Mesendoderm (in vitro differentiated cells): ENCODE measurements at regions not wholly inside any gene's neighbourhood (a gene's known extent, or its start where the extent isn't known, plus 50 kb on each side); places are given as distances from the start of the nearest gene placed in this dataset.

Experiments used
- DNase-seq: peaks from one replicate; pipeline ENCODE4 v3.0.0; 2013
- H2AK5ac ChIP-seq: 2 replicates; pipeline ENCODE4 v1.6.1; 2013; ENCODE audit warnings: low read length, inconsistent platforms
- H2BK120ac ChIP-seq: 2 replicates; pipeline ENCODE4 v1.6.1; 2013; ENCODE audit warnings: low read depth, mild to moderate bottlenecking, low read length, moderate library complexity, mixed read lengths
- H2BK15ac ChIP-seq: replicated peaks from 2 replicates; pipeline ENCODE4 v1.6.1; 2013; ENCODE audit warnings: low read depth, mild to moderate bottlenecking, moderate library complexity
- H2BK5ac ChIP-seq: 2 replicates; pipeline ENCODE4 v1.6.1; 2013; ENCODE audit warnings: low read length, inconsistent platforms
- H3K18ac ChIP-seq: 2 replicates; pipeline ENCODE4 v1.6.1; 2013; ENCODE audit warnings: mild to moderate bottlenecking, low read length, mixed read lengths
- H3K23ac ChIP-seq: one replicate; pipeline ENCODE4 v1.6.1; 2013; ENCODE audit warnings: low read length
- H3K27ac ChIP-seq: 2 replicates; pipeline ENCODE4 v1.5.1; 2013; ENCODE audit warnings: low read depth, mild to moderate bottlenecking, inconsistent platforms, low read length, moderate library complexity
- H3K27me3 ChIP-seq: 2 replicates; pipeline ENCODE4 v1.6.1; 2013; ENCODE audit warnings: low read length, control low read depth, mild to moderate bottlenecking, inconsistent platforms; ENCODE audit not compliant: insufficient read depth, poor library complexity
- H3K36me3 ChIP-seq: 2 replicates; pipeline ENCODE4 v1.6.1; 2013; ENCODE audit warnings: low read length, inconsistent platforms; ENCODE audit not compliant: control insufficient read depth, insufficient read depth
- H3K4ac ChIP-seq: one replicate; pipeline ENCODE4 v1.6.1; 2013; ENCODE audit warnings: low read depth, mild to moderate bottlenecking, low read length, moderate library complexity
- H3K4me1 ChIP-seq: 2 replicates; pipeline ENCODE4 v1.6.1; 2013; ENCODE audit warnings: low read depth, low read length, inconsistent platforms; ENCODE audit not compliant: control insufficient read depth
- H3K4me2 ChIP-seq: 2 replicates; pipeline ENCODE4 v1.6.1; 2013; ENCODE audit warnings: low read length
- H3K4me3 ChIP-seq: 2 replicates; pipeline ENCODE4 v1.5.1; 2013; ENCODE audit warnings: mild to moderate bottlenecking, low read length
- H3K56ac ChIP-seq: one replicate; pipeline ENCODE4 v1.6.1; 2013; ENCODE audit warnings: low read length
- H3K79me1 ChIP-seq: 2 replicates; pipeline ENCODE4 v1.6.1; 2013; ENCODE audit warnings: low read length, inconsistent platforms
- H3K79me2 ChIP-seq: 2 replicates; pipeline ENCODE4 v1.6.1; 2013; ENCODE audit warnings: mild to moderate bottlenecking, low read length; ENCODE audit not compliant: control insufficient read depth, insufficient read depth
- H3K9ac ChIP-seq: 2 replicates; pipeline ENCODE4 v1.6.1; 2013; ENCODE audit warnings: low read length, inconsistent platforms
- H4K5ac ChIP-seq: one replicate; pipeline ENCODE4 v1.6.1; 2013; ENCODE audit warnings: low read length
- H4K8ac ChIP-seq: one replicate; pipeline ENCODE4 v1.6.1; 2013; ENCODE audit warnings: low read depth, mild to moderate bottlenecking, control low read depth, low read length, moderate library complexity
- WGBS: extraction: QIAGEN DNeasy Blood & Tissue Kit; methylation state at CpG from one replicate; pipeline ENCODE4 v1.1.7; 2013; ENCODE audit warnings: low lambda C conversion rate, missing lambda C conversion rate; ENCODE audit not compliant: insufficient coverage; ENCODE audit errors: extremely low coverage; 5-methylcytosine and 5-hydroxymethylcytosine counted together

DNA sequence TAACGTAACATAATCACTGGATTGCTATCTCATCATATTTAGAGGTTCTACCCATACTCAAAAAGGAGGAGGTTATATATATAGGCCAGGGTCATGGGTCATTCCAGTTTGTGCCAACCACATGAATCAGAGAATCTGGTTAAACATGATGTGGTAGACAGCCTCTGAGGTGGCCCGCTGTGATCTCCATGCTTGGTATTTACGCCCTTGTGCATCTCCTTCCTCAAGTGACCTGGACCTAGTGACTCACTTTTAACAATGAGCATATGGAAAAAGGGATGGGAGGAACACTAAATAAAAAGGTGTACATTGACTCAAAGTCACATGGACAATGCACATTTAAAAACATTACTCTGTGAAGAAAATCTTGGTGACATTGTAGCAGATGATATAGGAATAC is 77.7 kb upstream of the CTNND2 start:
- Histone ChIP-seq H3K27ac (no peak overlapping the region), H4K5ac (no peak overlapping the region), H3K79me1 (no peaks in the 10 kb centered on the region), H3K79me2 (no peaks in the 10 kb centered on the region), H2BK15ac (no peak overlapping the region), H3K4me2 (no peak overlapping the region), H3K36me3 (no peaks in the 10 kb centered on the region), H2BK5ac (no peak overlapping the region), H3K4me3 (no peak overlapping the region), H3K4ac (no peak overlapping the region), H3K9ac (no peak overlapping the region), H2BK120ac (no peak overlapping the region), H3K27me3 (no peaks in the 10 kb centered on the region), H4K8ac (no peak overlapping the region), H3K56ac (no peak overlapping the region), H2AK5ac (no peak overlapping the region), H3K18ac (no peak overlapping the region), H3K4me1 (no peaks in the 10 kb centered on the region), H3K23ac (no peak overlapping the region)
- no CpG with 5 or more reads among the region's 3 CpGs for WGBS
- DNase-seq: no peak

DNA sequence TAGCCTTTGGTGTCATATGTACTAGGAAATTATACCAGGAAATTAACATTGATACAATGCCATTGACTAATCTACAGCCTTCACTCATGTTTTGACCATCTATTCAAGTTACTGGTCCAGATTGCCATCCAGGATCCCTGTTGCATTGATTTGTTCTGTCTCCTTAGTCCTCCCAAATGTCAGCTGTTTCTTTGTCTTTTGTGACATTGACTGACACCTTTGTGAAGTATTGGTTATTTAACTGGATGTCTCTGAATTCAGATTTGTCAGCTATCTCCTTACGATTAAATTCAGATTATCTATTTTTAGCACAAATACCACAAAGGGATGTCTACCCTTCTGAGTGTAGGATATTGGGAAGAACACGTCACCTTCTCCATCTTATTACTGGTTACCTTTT is 73.7 kb upstream of the CTNND2 start:
- Histone ChIP-seq H2BK15ac (no peak overlapping the region), H2BK5ac (no peak overlapping the region), H3K18ac (no peak overlapping the region), H3K27ac (no peak overlapping the region), H3K79me2 (no peaks in the 10 kb centered on the region), H3K56ac (no peak overlapping the region), H3K4ac (no peak overlapping the region), H3K4me3 (no peak overlapping the region), H3K23ac (no peak overlapping the region), H4K5ac (no peak overlapping the region), H3K27me3 (no peaks in the 10 kb centered on the region), H3K4me1 (no peaks in the 10 kb centered on the region), H4K8ac (no peak overlapping the region), H2AK5ac (no peak overlapping the region), H3K79me1 (no peaks in the 10 kb centered on the region), H3K4me2 (no peak overlapping the region), H3K9ac (no peak overlapping the region), H3K36me3 (no peaks in the 10 kb centered on the region), H2BK120ac (no peak overlapping the region)
- WGBS: no CpG with 5 or more reads among the region's 2 CpGs
- DNase-seq: no peak

DNA sequence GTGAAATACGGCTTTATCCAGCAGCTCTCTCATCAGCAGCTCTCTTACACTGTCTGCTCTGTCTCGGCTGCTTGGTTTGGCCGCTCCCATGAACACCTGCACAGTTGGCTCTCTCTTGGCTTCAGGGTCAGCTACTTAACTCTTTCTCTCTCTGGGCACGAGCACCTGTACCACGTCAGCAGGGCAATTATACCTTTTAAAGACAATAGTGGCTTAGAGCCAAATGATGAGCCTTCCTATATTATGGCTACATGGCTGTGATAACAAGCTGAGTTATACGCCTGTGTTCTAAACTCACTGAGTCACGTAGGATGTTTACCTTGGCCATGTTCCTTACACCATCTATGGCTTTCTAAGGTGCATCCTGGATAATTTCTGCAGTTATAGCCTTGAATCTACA is 69.2 kb upstream of the CTNND2 start:
- H4K8ac ChIP-seq: no peak overlapping the region

DNA sequence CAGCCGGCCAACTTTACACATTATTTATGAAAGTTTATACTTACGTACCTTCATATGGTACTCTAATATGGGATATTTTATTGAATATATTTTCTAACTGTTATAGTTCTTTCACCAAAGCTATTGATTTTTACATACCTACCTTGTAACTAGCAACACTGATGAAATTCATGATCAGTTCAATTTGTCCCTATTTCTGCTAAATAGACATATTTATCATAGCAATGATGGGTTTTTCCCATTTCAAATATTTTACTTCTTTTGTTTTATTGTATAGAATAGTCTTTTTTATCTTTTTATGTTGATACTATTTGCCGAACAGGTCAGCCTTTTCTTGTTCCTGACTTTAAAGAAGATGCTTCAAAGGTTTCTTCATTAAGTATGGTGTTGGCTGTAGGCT is 59.0 kb upstream of the CTNND2 start:
- Histone ChIP-seq H3K4me1 (no peaks in the 10 kb centered on the region), H3K27me3 (no peaks in the 10 kb centered on the region), H3K27ac (no peak overlapping the region), H3K4ac (no peak overlapping the region), H3K9ac (no peak overlapping the region), H2AK5ac (no peak overlapping the region), H4K8ac (no peak overlapping the region), H4K5ac (no peak overlapping the region), H3K79me2 (no peaks in the 10 kb centered on the region), H3K18ac (no peak overlapping the region), H3K79me1 (no peaks in the 10 kb centered on the region), H2BK5ac (no peak overlapping the region), H3K4me2 (no peak overlapping the region), H3K36me3 (no peaks in the 10 kb centered on the region), H2BK15ac (no peak overlapping the region), H3K23ac (no peak overlapping the region), H2BK120ac (no peak overlapping the region), H3K56ac (no peak overlapping the region), H3K4me3 (no peak overlapping the region)
- no peak for DNase-seq
- whole genome bisulfite sequencing: no CpG with 5 or more reads among the region's 3 CpGs

More for the DNA sequence above, 69.2 kb upstream of the CTNND2 start:
- H4K5ac ChIP-seq: no peak overlapping the region
- H3K27ac ChIP-seq: no peak overlapping the region
- H3K18ac ChIP-seq: no peak overlapping the region
- no peak overlapping the region for H2AK5ac ChIP-seq
- no peak overlapping the region for H2BK15ac ChIP-seq
- H3K4me1 ChIP-seq: no peaks in the 10 kb centered on the region
- H3K23ac ChIP-seq: no peak overlapping the region
- H3K27me3 ChIP-seq: no peaks in the 10 kb centered on the region
- H3K79me2 ChIP-seq: no peaks in the 10 kb centered on the region
- no peak overlapping the region for H3K4ac ChIP-seq
- H2BK120ac ChIP-seq: no peak overlapping the region
- H3K56ac ChIP-seq: no peak overlapping the region
- H3K36me3 ChIP-seq: no peaks in the 10 kb centered on the region
- no peak overlapping the region for H2BK5ac ChIP-seq
- no peak overlapping the region for H3K4me2 ChIP-seq
- no peak for DNase-seq
- no peak overlapping the region for H3K4me3 ChIP-seq
- WGBS: no CpG with 5 or more reads among the region's 7 CpGs
- no peak overlapping the region for H3K9ac ChIP-seq
- no peaks in the 10 kb centered on the region for H3K79me1 ChIP-seq

- no peak overlapping the region for H3K56ac ChIP-seq
- H3K9ac ChIP-seq: no peak overlapping the region
- peak overlapping the region; percentile 56 for H4K8ac ChIP-seq
- no peaks in the 10 kb centered on the region for H3K36me3 ChIP-seq
- no peak overlapping the region for H3K4ac ChIP-seq
- H2BK15ac ChIP-seq: no peak overlapping the region
- no peak overlapping the region for H2BK5ac ChIP-seq
- H3K18ac ChIP-seq: no peak overlapping the region
- no peak overlapping the region for H3K4me2 ChIP-seq
- H2AK5ac ChIP-seq: no peak overlapping the region
- DNase-seq: no peak
- no peak overlapping the region for H3K4me3 ChIP-seq
- WGBS: no CpG with 5 or more reads among the region's 4 CpGs
- no peaks in the 10 kb centered on the region for H3K79me1 ChIP-seq
- H3K79me2 ChIP-seq: no peaks in the 10 kb centered on the region
- H3K27me3 ChIP-seq: no peaks in the 10 kb centered on the region
- H3K23ac ChIP-seq: no peak overlapping the region
- no peak overlapping the region for H3K27ac ChIP-seq
- H4K5ac ChIP-seq: no peak overlapping the region
- no peak overlapping the region for H2BK120ac ChIP-seq
- no peaks in the 10 kb centered on the region for H3K4me1 ChIP-seq
Observed at GRCh38 chr5:11962122-11962521, 57.9 kb upstream of the CTNND2 start.

DNA sequence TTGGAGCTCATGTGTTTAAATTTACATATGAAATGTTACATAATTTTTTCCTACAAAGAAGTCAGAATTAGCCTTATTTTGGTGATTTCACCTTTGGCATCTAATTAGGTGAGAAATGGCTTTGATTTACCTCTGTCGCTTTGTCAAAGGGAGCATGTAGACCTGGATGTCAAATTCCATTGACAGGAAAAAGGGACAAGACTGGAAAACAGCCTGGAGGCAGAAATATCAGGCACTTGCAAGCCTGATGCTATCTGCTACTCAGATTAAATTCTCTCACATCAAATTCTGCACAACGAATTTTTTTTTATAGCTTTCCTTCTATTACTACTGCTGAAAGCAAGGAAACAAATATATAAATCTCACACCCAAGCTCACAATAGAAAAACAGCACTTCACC is 54.1 kb upstream of the CTNND2 start:
- Histone ChIP-seq H3K4me3 (no peak overlapping the region), H3K27ac (no peak overlapping the region), H3K4ac (no peak overlapping the region), H3K4me2 (no peak overlapping the region), H2AK5ac (no peak overlapping the region), H3K9ac (no peak overlapping the region), H2BK15ac (no peak overlapping the region), H3K23ac (no peak overlapping the region), H2BK5ac (no peak overlapping the region), H3K79me1 (no peaks in the 10 kb centered on the region), H3K18ac (no peak overlapping the region), H3K56ac (no peak overlapping the region), H3K79me2 (no peaks in the 10 kb centered on the region), H3K4me1 (no peaks in the 10 kb centered on the region), H4K5ac (no peak overlapping the region), H2BK120ac (no peak overlapping the region), H3K36me3 (no peaks in the 10 kb centered on the region), H3K27me3 (no peaks in the 10 kb centered on the region), H4K8ac (no peak overlapping the region)
- no CpG with 5 or more reads among the region's 2 CpGs for WGBS
- DNase-seq: peak; percentile 56
